AG10803 (cell line): ENCODE measurements at regions not wholly inside any gene's neighbourhood (a gene's known extent, or its start where the extent isn't known, plus 50 kb on each side); places are given as distances from the start of the nearest gene placed in this dataset.

Experiments
- DNase-seq: peaks from one replicate; pipeline ENCODE4 v3.0.0; 2010; ENCODE audit warnings: low read depth
- H3K4me3 ChIP-seq: 2 replicates; pipeline ENCODE4 v1.5.1; 2011; ENCODE audit warnings: mild to moderate bottlenecking, low read length, control low read depth
- TF ChIP-seq, protein P1 (sequence below): conservative IDR thresholded peaks from 2 replicates; pipeline ENCODE4 v1.5.1; 2011; ENCODE audit warnings: mild to moderate bottlenecking, low read length, control low read depth, inconsistent platforms

DNA sequence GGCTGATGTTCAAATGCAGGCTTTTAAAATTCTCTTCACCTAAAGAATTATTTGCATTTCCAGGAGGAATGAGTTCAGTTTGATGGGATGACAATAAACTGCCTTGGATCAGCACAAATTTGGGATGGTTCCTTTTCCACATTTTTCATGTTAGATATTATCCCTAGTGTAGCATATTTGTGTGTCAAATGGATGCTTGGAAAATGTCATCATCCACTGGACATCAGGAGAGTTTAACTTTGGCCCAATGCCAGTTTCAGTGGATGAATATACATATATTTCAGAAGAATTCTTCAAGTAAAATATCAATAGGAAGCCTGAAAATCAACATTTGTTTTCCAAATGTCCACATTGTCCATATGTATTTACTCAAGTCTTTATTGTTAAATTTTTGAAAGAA, 116.5 kb upstream of the COL24A1 start:
- TF ChIP-seq, protein P1, sequence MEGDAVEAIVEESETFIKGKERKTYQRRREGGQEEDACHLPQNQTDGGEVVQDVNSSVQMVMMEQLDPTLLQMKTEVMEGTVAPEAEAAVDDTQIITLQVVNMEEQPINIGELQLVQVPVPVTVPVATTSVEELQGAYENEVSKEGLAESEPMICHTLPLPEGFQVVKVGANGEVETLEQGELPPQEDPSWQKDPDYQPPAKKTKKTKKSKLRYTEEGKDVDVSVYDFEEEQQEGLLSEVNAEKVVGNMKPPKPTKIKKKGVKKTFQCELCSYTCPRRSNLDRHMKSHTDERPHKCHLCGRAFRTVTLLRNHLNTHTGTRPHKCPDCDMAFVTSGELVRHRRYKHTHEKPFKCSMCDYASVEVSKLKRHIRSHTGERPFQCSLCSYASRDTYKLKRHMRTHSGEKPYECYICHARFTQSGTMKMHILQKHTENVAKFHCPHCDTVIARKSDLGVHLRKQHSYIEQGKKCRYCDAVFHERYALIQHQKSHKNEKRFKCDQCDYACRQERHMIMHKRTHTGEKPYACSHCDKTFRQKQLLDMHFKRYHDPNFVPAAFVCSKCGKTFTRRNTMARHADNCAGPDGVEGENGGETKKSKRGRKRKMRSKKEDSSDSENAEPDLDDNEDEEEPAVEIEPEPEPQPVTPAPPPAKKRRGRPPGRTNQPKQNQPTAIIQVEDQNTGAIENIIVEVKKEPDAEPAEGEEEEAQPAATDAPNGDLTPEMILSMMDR: no peak
- H3K4me3 ChIP-seq: no peak overlapping the region
- DNase-seq: no peak

GRCh38 chr1:86272083-86272482, 115.5 kb upstream of the COL24A1 start:
- H3K4me3 ChIP-seq: no peak overlapping the region
- TF ChIP-seq, protein P1: no peak
- no peak for DNase-seq

GRCh38 chr1:86271046-86271445, 114.5 kb upstream of the COL24A1 start:
- TF ChIP-seq, protein P1: no peak
- DNase-seq: no peak
- H3K4me3 ChIP-seq: no peak overlapping the region

DNA sequence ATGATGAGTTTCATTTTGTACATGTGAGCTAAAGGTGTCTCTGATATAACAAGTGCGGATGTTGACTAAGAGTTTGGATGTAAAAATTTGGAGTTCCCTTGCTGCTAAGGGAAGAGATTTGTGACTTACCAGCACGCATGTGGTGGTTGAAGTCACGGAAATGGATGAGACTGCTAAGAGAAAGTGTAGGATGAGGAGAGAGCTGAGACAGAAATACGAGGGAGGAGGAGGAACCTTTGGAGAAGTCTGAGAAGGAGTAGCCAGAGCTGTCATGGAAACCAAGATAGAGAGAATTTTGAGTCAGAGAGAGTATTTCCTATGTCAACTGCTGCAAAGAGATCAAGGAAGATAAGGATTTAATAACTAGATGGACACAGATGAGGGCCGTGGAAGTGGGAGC, 106.5 kb upstream of the COL24A1 start:
- TF ChIP-seq, protein P1: no peak
- H3K4me3 ChIP-seq: no peak overlapping the region
- DNase-seq: no peak

- TF ChIP-seq, protein P1: no peak
- DNase-seq: no peak
- no peak overlapping the region for H3K4me3 ChIP-seq
Measured at GRCh38 chr1:86260476-86260875, 103.9 kb upstream of the COL24A1 start.

DNA sequence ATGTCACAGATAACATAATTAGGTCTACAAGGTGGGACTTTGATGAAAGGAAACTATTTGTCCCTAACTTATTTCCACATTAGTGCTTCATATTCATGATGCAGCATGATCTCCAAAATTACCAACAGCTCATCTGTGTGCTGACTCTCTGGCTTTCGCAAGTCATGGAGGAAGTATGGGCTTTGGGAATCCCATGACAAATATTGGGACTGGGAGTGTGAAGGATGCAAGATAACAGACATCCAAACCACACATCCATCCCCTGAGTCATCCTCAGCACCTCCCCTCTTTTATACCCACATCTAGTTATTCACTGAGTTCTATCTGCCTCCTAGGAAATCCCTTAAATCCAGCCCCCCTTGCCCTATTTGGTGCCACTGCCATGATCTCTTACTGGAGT, 102.8 kb upstream of the COL24A1 start:
- peak; percentile 24 for DNase-seq
- no peak overlapping the region for H3K4me3 ChIP-seq
- TF ChIP-seq, protein P1: no peak

DNA sequence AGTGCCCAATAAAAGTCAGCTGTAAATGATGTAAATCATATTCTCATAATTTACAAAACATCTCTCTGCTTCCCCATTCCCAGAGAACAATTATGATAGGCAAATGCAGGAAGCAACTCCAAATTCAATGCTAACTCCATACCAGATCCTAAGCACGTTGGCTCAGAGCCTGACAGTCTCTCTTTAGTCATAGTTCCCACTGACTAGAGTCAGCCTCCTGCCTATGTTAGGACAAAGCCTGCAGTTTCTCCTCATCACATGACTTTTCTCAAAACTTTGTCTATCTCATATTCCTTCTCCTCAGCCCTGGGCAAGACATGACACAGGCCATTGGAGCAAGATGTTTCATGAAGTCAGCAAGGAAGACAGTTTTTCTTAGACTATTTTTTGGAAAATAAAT, 101.5 kb upstream of the COL24A1 start:
- peak; percentile 16 for DNase-seq
- TF ChIP-seq, protein P1: no peak
- H3K4me3 ChIP-seq: no peak overlapping the region
